B cell (primary cell): ENCODE measurements at regions not wholly inside any gene's neighbourhood (a gene's known extent, or its start where the extent isn't known, plus 50 kb on each side); places are given as distances from the start of the nearest gene placed in this dataset.

Source experiments
- ATAC-seq: fragments of 200-7000 bp; cut with Tn5 transposase; one replicate; pipeline ENCODE4 v1.10.0; 2021; ENCODE audit warnings: low read depth, mild to moderate bottlenecking, moderate number of reproducible peaks, moderate library complexity
- CTCF ChIA-PET: fragments of 350-600 bp; sonication (Branson Sonifier 250); formaldehyde crosslinking; loops from one replicate; lab custom pipeline; 2021; ENCODE audit warnings: antibody characterized with exemption, inconsistent platforms; lab: Charles Lee
- POLR2A ChIA-PET: fragments of 350-600 bp; sonication (Branson Sonifier 250); formaldehyde crosslinking; loops from one replicate; lab custom pipeline; 2021; ENCODE audit warnings: antibody characterized with exemption; lab: Charles Lee
- DNase-seq: peaks from one replicate; pipeline ENCODE4 v3.0.0; 2013
- H2AFZ ChIP-seq: 2 replicates; pipeline ENCODE4 v1.6.1; 2012; ENCODE audit warnings: mild to moderate bottlenecking, low read depth, low read length; ENCODE audit not compliant: insufficient read depth, poor library complexity, severe bottlenecking
- H3K27ac ChIP-seq, 2 donors: 1 replicate in 1 of 2; 2 replicates in 1 of 2; pipeline ENCODE4 v1.5.1; 2012 to 2013; ENCODE audit warnings: low read length in 2 of 2, mild to moderate bottlenecking in 2 of 2, moderate library complexity in 1 of 2
- H3K27me3 ChIP-seq, 4 experiments: fragments of 200-600 bp in 1 of 4; sonication (generic) in 1 of 4; replicated peaks in 1 of 4; 1 replicate in 2 of 4; 2 replicates in 2 of 4; pipeline versions ENCODE4 v1.6.1 to v1.7.0; 2013 to 2016; ENCODE audit warnings: low read length in 3 of 4, mild to moderate bottlenecking in 2 of 4, mixed read lengths in 1 of 4, moderate library complexity in 1 of 4; ENCODE audit not compliant: insufficient read depth in 4 of 4, control insufficient read depth in 3 of 4; ENCODE audit errors: control extremely low read depth in 1 of 4
- H3K36me3 ChIP-seq, 2 experiments: replicated peaks in 1 of 2; 1 replicate in 1 of 2; 2 replicates in 1 of 2; pipeline versions ENCODE4 v1.6.1 to v1.7.1; 2013; ENCODE audit warnings: low read length in 1 of 2; ENCODE audit not compliant: insufficient read depth in 2 of 2, control insufficient read depth in 1 of 2; ENCODE audit errors: control extremely low read depth in 1 of 2, extremely low read depth in 1 of 2
- H3K4me1 ChIP-seq, 2 donors: fragments of 200-600 bp in 1 of 2; sonication (generic) in 1 of 2; 1 replicate in 1 of 2; 2 replicates in 1 of 2; pipeline versions ENCODE4 v1.5.1 to v1.6.1; 2013 to 2017; ENCODE audit warnings: low read length in 2 of 2; ENCODE audit not compliant: control insufficient read depth in 2 of 2, insufficient read depth in 2 of 2
- H3K4me2 ChIP-seq: replicated peaks from 2 replicates; pipeline ENCODE3; 2012; ENCODE audit warnings: mild to moderate bottlenecking, low read depth, low read length; ENCODE audit not compliant: poor library complexity, severe bottlenecking
- H3K4me3 ChIP-seq, 5 experiments: fragments of 200-600 bp in 1 of 5; sonication (generic) in 1 of 5; 1 replicate in 3 of 5; 2 replicates in 2 of 5; pipeline versions ENCODE4 v1.5.1 to v1.7.0; 2011 to 2016; ENCODE audit warnings: low read length in 4 of 5, mild to moderate bottlenecking in 4 of 5, low read depth in 2 of 5, control low read depth in 1 of 5, moderate library complexity in 1 of 5; ENCODE audit not compliant: insufficient read depth in 1 of 5; ENCODE audit errors: control extremely low read depth in 1 of 5, extremely low read depth in 1 of 5
- H3K79me2 ChIP-seq: fragments of 200-600 bp; sonication (generic); one replicate; pipeline ENCODE4 v1.6.0; 2016; ENCODE audit warnings: low read length; ENCODE audit not compliant: control insufficient read depth, insufficient read depth
- H3K9ac ChIP-seq: fragments of 200-600 bp; sonication (generic); 2 replicates; pipeline ENCODE4 v1.6.1; 2017; ENCODE audit warnings: mild to moderate bottlenecking, low read length, moderate library complexity
- H3K9me3 ChIP-seq, 3 donors: one replicate each; pipeline versions ENCODE4 v1.6.1 to v1.7.1; 2013; ENCODE audit warnings: low read length in 2 of 3; ENCODE audit not compliant: control insufficient read depth in 2 of 3, insufficient read depth in 1 of 3; ENCODE audit errors: control extremely low read depth in 1 of 3
- H4K20me1 ChIP-seq: 2 replicates; pipeline ENCODE4 v1.6.0; 2012; ENCODE audit warnings: mild to moderate bottlenecking, low read length; ENCODE audit not compliant: insufficient read depth, control insufficient read depth, poor library complexity, severe bottlenecking
- H3K27ac Mint-ChIP-seq: one replicate; pipeline ENCODE4 v1.8.0; 2021; ENCODE audit warnings: mixed read lengths
- H3K27me3 Mint-ChIP-seq: one replicate; pipeline ENCODE4 v1.8.0; 2021; ENCODE audit warnings: mixed read lengths
- H3K4me1 Mint-ChIP-seq: one replicate; pipeline ENCODE4 v1.8.0; 2021; ENCODE audit warnings: mixed read lengths
- H3K4me3 Mint-ChIP-seq: one replicate; pipeline ENCODE4 v1.8.0; 2021; ENCODE audit warnings: mixed read lengths
- H3K9me3 Mint-ChIP-seq: one replicate; pipeline ENCODE4 v1.8.0; 2022; ENCODE audit warnings: mixed read lengths; ENCODE audit not compliant: insufficient read depth
- EZH2 ChIP-seq: IDR thresholded peaks from 2 replicates; pipeline ENCODE4 v1.6.1; 2012; ENCODE audit warnings: borderline replicate concordance, low read depth, mild to moderate bottlenecking, moderate library complexity, low read length; ENCODE audit not compliant: insufficient read depth, poor library complexity, severe bottlenecking
- WGBS: methylation state at CpG from one replicate; pipeline ENCODE4 v1.1.5; 2013; ENCODE audit warnings: missing lambda C conversion rate; ENCODE audit not compliant: insufficient coverage; 5-methylcytosine and 5-hydroxymethylcytosine counted together
- intact Hi-C: fragments of 100-400 bp; cut with micrococcal nuclease; formaldehyde crosslinking; loops from one replicate; pipeline ENCODE4 v1.10.0; 2022
- TF ChIP-seq, protein P1 (sequence below): fragments of 200-600 bp; IDR thresholded peaks from one replicate; pipeline ENCODE4 v1.8.0; 2022; ENCODE audit warnings: antibody characterized with exemption, mild to moderate bottlenecking

GRCh38 chr18:27355308-27355707 is 170.2 kb upstream of the CHST9 start:
- intact Hi-C loops = no loop called here
- H3K79me2 ChIP-seq = no peaks in the 10 kb centered on the region
- POLR2A ChIA-PET = no interaction called here
- no peak overlapping the region for H2AFZ ChIP-seq
- Mint-ChIP-seq H3K9me3 (no peaks in the 10 kb centered on the region), H3K4me3 (no peak overlapping the region), H3K27ac (no peak overlapping the region), H3K4me1 (no peaks in the 10 kb centered on the region), H3K27me3 (no peaks in the 10 kb centered on the region)
- no peak overlapping the region for H3K4me3 ChIP-seq
- ATAC-seq = no peak
- no peaks in the 10 kb centered on the region for H3K36me3 ChIP-seq
- H3K9ac ChIP-seq = no peak overlapping the region
- no peaks in the 10 kb centered on the region for H3K4me1 ChIP-seq
- no peak for DNase-seq
- no peak overlapping the region for H3K4me2 ChIP-seq
- H3K27ac ChIP-seq = no peak overlapping the region
- CTCF ChIA-PET = no interaction called here
- H3K9me3 ChIP-seq = peaks cover 0 to 3% (median 0%) of the 10 kb centered on the region in 3 donors
- 84% methylated on average over 5 of the region's 5 CpGs for WGBS
- no peaks in the 10 kb centered on the region for H4K20me1 ChIP-seq
- TF ChIP-seq EZH2 = no peak
- TF ChIP-seq, protein P1, sequence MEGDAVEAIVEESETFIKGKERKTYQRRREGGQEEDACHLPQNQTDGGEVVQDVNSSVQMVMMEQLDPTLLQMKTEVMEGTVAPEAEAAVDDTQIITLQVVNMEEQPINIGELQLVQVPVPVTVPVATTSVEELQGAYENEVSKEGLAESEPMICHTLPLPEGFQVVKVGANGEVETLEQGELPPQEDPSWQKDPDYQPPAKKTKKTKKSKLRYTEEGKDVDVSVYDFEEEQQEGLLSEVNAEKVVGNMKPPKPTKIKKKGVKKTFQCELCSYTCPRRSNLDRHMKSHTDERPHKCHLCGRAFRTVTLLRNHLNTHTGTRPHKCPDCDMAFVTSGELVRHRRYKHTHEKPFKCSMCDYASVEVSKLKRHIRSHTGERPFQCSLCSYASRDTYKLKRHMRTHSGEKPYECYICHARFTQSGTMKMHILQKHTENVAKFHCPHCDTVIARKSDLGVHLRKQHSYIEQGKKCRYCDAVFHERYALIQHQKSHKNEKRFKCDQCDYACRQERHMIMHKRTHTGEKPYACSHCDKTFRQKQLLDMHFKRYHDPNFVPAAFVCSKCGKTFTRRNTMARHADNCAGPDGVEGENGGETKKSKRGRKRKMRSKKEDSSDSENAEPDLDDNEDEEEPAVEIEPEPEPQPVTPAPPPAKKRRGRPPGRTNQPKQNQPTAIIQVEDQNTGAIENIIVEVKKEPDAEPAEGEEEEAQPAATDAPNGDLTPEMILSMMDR = no peak
- no peaks in the 10 kb centered on the region for H3K27me3 ChIP-seq

GRCh38 chr18:27353273-27353672 is 168.2 kb upstream of the CHST9 start:
- ChIA-PET POLR2A (no interaction called here), CTCF (no interaction called here)
- Histone ChIP-seq H3K4me3 (no peak overlapping the region), H3K27me3 (no peaks in the 10 kb centered on the region), H3K4me1 (no peaks in the 10 kb centered on the region), H3K27ac (no peak overlapping the region), H3K4me2 (no peak overlapping the region), H3K36me3 (no peaks in the 10 kb centered on the region), H4K20me1 (no peaks in the 10 kb centered on the region), H3K9me3 (peaks cover 0 to 3% (median 0%) of the 10 kb centered on the region in 3 donors), H2AFZ (no peak overlapping the region), H3K9ac (no peak overlapping the region), H3K79me2 (no peaks in the 10 kb centered on the region)
- H3K4me1 Mint-ChIP-seq = no peaks in the 10 kb centered on the region
- no peaks in the 10 kb centered on the region for H3K9me3 Mint-ChIP-seq
- intact Hi-C loops = no loop called here
- WGBS = 76% methylated on average over 2 of the region's 4 CpGs
- TF ChIP-seq, protein P1 = no peak
- TF ChIP-seq EZH2 = no peak
- H3K4me3 Mint-ChIP-seq = no peak overlapping the region
- ATAC-seq (no peak), DNase-seq (no peak)
- no peak overlapping the region for H3K27ac Mint-ChIP-seq
- H3K27me3 Mint-ChIP-seq = no peaks in the 10 kb centered on the region
